DOHH2 (cell line): ENCODE measurements at regions not wholly inside any gene's neighbourhood (a gene's known extent, or its start where the extent isn't known, plus 50 kb on each side); places are given as distances from the start of the nearest gene placed in this dataset.

ENCODE experiments used
- H3F3A ChIP-seq: fragments of 200-600 bp; sonication (generic), shearing (Covaris generic); 2 replicates; pipeline ENCODE4 v1.6.0; 2016; ENCODE audit warnings: antibody characterized with exemption, mild to moderate bottlenecking; ENCODE audit not compliant: control insufficient read depth, insufficient read depth
- H3K27ac ChIP-seq: fragments of 200-600 bp; sonication (generic); 2 replicates; pipeline ENCODE4 v1.5.1; 2014; ENCODE audit warnings: low read depth, mild to moderate bottlenecking, low read length, moderate library complexity
- H3K27me3 ChIP-seq: fragments of 200-600 bp; sonication (generic); 2 replicates; pipeline ENCODE4 v1.6.1; 2014; ENCODE audit warnings: mild to moderate bottlenecking, low read length, mixed read lengths; ENCODE audit not compliant: control insufficient read depth
- H3K36me3 ChIP-seq: fragments of 200-600 bp; sonication (generic); 2 replicates; pipeline ENCODE4 v1.6.1; 2014; ENCODE audit warnings: mild to moderate bottlenecking, low read length, moderate library complexity, mixed read lengths; ENCODE audit not compliant: control insufficient read depth
- H3K4me1 ChIP-seq: fragments of 200-600 bp; sonication (generic); 2 replicates; pipeline ENCODE4 v1.6.1; 2014; ENCODE audit warnings: mild to moderate bottlenecking, low read length, mixed read lengths; ENCODE audit not compliant: control insufficient read depth
- H3K4me2 ChIP-seq: fragments of 200-600 bp; sonication (generic); 2 replicates; pipeline ENCODE4 v1.6.0; 2014; ENCODE audit warnings: mild to moderate bottlenecking, low read length, moderate library complexity
- H3K4me3 ChIP-seq: fragments of 200-600 bp; sonication (generic); 2 replicates; pipeline ENCODE4 v1.5.1; 2014; ENCODE audit warnings: mild to moderate bottlenecking, low read length, mixed read lengths
- H3K79me2 ChIP-seq: fragments of 200-600 bp; sonication (generic); 2 replicates; pipeline ENCODE4 v1.6.1; 2014; ENCODE audit warnings: mild to moderate bottlenecking, low read length, mixed read lengths; ENCODE audit not compliant: control insufficient read depth
- H3K9me2 ChIP-seq: fragments of 200-600 bp; sonication (generic); replicated peaks from 2 replicates; pipeline ENCODE4 v1.6.1; 2014; ENCODE audit warnings: mild to moderate bottlenecking, low read length, mixed read lengths; ENCODE audit not compliant: control insufficient read depth
- H3K9me3 ChIP-seq: fragments of 200-600 bp; sonication (generic); 2 replicates; pipeline ENCODE4 v1.6.1; 2014; ENCODE audit warnings: antibody characterized with exemption, low read length, mixed read lengths; ENCODE audit not compliant: control insufficient read depth, insufficient read depth
- H4K20me1 ChIP-seq: fragments of 200-600 bp; sonication (generic); 2 replicates; pipeline ENCODE4 v1.6.0; 2014; ENCODE audit warnings: low read depth, mild to moderate bottlenecking, antibody characterized with exemption, low read length, moderate library complexity; ENCODE audit not compliant: control insufficient read depth, insufficient read depth
- CTCF ChIP-seq: fragments of 200-600 bp; sonication (generic); IDR thresholded peaks from one replicate; pipeline ENCODE4 v1.5.1; 2014; ENCODE audit warnings: antibody characterized with exemption, mild to moderate bottlenecking, low read depth, low read length; ENCODE audit not compliant: poor library complexity, severe bottlenecking
- EZH2phosphoT487 ChIP-seq: fragments of 200-600 bp; sonication (generic); IDR thresholded peaks from 2 replicates; pipeline ENCODE4 v1.6.1; 2017; ENCODE audit warnings: borderline replicate concordance, mild to moderate bottlenecking, antibody characterized with exemption, low read length, moderate library complexity, mixed read lengths

DNA sequence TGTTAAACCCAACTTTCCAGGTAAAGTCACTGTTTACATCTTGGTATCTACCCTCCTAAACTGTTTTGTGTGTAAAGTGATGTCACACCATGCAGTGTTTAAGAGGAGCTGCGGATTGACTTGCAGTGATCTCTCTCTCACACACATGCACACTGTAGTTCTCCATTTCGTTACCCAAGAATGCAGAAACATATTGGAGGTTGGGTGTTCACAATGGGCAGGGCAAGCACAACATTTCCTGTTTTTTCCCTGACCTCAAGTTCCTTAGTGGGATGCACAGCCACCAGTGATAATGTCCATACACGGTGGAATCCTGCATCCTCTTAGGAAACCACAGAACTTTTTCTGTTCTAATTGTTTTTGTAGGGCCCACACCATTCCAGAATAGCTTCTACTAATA is 85.3 kb upstream of the CFAP20DC start:
- H3K79me2 ChIP-seq: no peaks in the 10 kb centered on the region
- no peak overlapping the region for H3K4me2 ChIP-seq
- H3K27me3 ChIP-seq: no peaks in the 10 kb centered on the region
- no peaks in the 10 kb centered on the region for H3K9me2 ChIP-seq
- H3K4me1 ChIP-seq: no peaks in the 10 kb centered on the region
- H3F3A ChIP-seq: no peaks in the 10 kb centered on the region
- no peak for TF ChIP-seq EZH2phosphoT487
- TF ChIP-seq CTCF: no peak
- H3K4me3 ChIP-seq: no peak overlapping the region
- H4K20me1 ChIP-seq: no peaks in the 10 kb centered on the region
- H3K27ac ChIP-seq: no peak overlapping the region
- no peaks in the 10 kb centered on the region for H3K36me3 ChIP-seq
- no peaks in the 10 kb centered on the region for H3K9me3 ChIP-seq

- Histone ChIP-seq H3F3A (no peaks in the 10 kb centered on the region), H3K36me3 (no peaks in the 10 kb centered on the region), H3K79me2 (no peaks in the 10 kb centered on the region), H3K27me3 (no peaks in the 10 kb centered on the region), H3K4me1 (no peaks in the 10 kb centered on the region), H4K20me1 (no peaks in the 10 kb centered on the region), H3K9me2 (no peaks in the 10 kb centered on the region), H3K9me3 (no peaks in the 10 kb centered on the region), H3K27ac (no peak overlapping the region), H3K4me3 (no peak overlapping the region), H3K4me2 (no peak overlapping the region)
- TF ChIP-seq CTCF: no peak
- no peak for TF ChIP-seq EZH2phosphoT487
Observed at GRCh38 chr3:59133311-59133710, 83.5 kb upstream of the CFAP20DC start.

GRCh38 chr3:59131016-59131766 is 81.4 kb upstream of the CFAP20DC start:
- Histone ChIP-seq H4K20me1 (no peaks in the 10 kb centered on the region), H3K9me2 (no peaks in the 10 kb centered on the region), H3K9me3 (no peaks in the 10 kb centered on the region), H3K4me1 (no peaks in the 10 kb centered on the region), H3F3A (no peaks in the 10 kb centered on the region), H3K4me2 (no peak overlapping the region), H3K36me3 (no peaks in the 10 kb centered on the region), H3K4me3 (no peak overlapping the region), H3K27me3 (no peaks in the 10 kb centered on the region), H3K27ac (no peak overlapping the region), H3K79me2 (no peaks in the 10 kb centered on the region)
- TF ChIP-seq EZH2phosphoT487 (no peak), CTCF (no peak)
